Activated CD8-positive, alpha-beta T cell treated with anti-CD3 and anti-CD28 coated beads for 36 hours (primary cell): ENCODE measurements at regions not wholly inside any gene's neighbourhood (a gene's known extent, or its start where the extent isn't known, plus 50 kb on each side); places are given as distances from the start of the nearest gene placed in this dataset.

Experiments used
- ATAC-seq: fragments of 200-7000 bp; cut with Tn5 transposase; one replicate; pipeline ENCODE4 v1.10.0; 2021; ENCODE audit warnings: mild to moderate bottlenecking, moderate library complexity
- CTCF ChIA-PET: fragments of 350-600 bp; sonication (Branson Sonifier 250); formaldehyde crosslinking; loops from one replicate; lab custom pipeline; 2021; ENCODE audit warnings: antibody characterized with exemption; lab: Charles Lee
- POLR2A ChIA-PET: fragments of 350-600 bp; sonication (Branson Sonifier 250); formaldehyde crosslinking; loops from one replicate; lab custom pipeline; 2021; ENCODE audit warnings: antibody characterized with exemption; lab: Charles Lee
- DNase-seq: peaks from one replicate; pipeline ENCODE4 v3.0.0-alpha.2; 2020
- H3K27ac Mint-ChIP-seq: one replicate; pipeline ENCODE4 v1.8.0; 2021; ENCODE audit warnings: mild to moderate bottlenecking, mixed read lengths
- H3K27me3 Mint-ChIP-seq: one replicate; pipeline ENCODE4 v1.8.0; 2021; ENCODE audit warnings: mixed read lengths
- H3K36me3 Mint-ChIP-seq: one replicate; pipeline ENCODE4 v1.8.0; 2021; ENCODE audit warnings: low read depth, mixed read lengths
- H3K4me1 Mint-ChIP-seq: one replicate; pipeline ENCODE4 v1.8.0; 2021; ENCODE audit warnings: low read depth, mixed read lengths
- H3K4me3 Mint-ChIP-seq: one replicate; pipeline ENCODE4 v1.8.0; 2021; ENCODE audit warnings: mild to moderate bottlenecking, moderate library complexity, mixed read lengths
- H3K9me3 Mint-ChIP-seq: one replicate; pipeline ENCODE4 v1.8.0; 2021; ENCODE audit warnings: mixed read lengths
- CTCF ChIP-seq: fragments of 200-600 bp; IDR thresholded peaks from one replicate; pipeline ENCODE4 v1.8.0; 2022; ENCODE audit warnings: antibody characterized with exemption, mild to moderate bottlenecking
- intact Hi-C: fragments of 100-400 bp; cut with micrococcal nuclease; formaldehyde crosslinking; loops from one replicate; pipeline ENCODE4 v1.10.0; 2022

- Mint-ChIP-seq H3K36me3 (no peaks in the 10 kb centered on the region), H3K9me3 (peaks cover 22% of the 10 kb centered on the region), H3K27ac (no peak overlapping the region), H3K4me3 (no peak overlapping the region), H3K27me3 (no peaks in the 10 kb centered on the region), H3K4me1 (no peaks in the 10 kb centered on the region)
- ATAC-seq, result no peak
- CTCF ChIA-PET, result no interaction called here
- intact Hi-C loops, result no loop called here
- no peak for TF ChIP-seq CTCF
- no peak for DNase-seq
- POLR2A ChIA-PET, result no interaction called here
These were observed 105.6 kb upstream of the NECTIN3 start for GRCh38 chr3:110965976-110966375.

DNA sequence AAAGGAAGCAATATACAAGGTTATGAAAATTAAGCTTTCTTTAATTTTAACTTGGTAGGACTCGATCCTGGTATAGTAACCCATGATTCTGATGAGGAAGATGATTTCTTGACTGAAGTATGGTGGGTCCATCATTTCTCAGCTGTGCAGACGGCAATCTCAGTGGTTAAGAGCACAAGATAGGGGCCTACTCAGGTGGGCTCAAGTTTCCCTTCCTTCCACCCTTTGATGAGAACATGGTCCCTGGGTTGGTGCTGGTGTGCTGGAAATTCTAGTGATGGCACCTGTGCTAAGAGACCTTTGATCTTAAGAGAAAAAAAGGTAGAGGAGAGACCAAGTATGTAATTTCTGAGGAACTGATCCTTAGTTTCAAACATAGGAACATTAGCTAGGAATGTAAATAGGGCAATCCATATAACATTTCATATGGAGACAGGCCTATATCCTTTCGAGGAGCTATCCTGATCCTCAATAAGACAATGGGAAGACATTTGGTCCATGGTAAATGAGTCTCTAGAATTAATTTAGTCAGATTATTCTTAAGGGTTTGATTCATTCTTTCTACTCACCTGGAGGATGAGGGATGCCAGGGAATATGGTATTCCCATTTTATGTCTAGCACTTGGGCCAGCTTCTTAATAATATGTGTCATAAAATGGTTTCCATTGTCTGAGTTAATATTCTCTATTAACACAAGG is 104.5 kb upstream of the NECTIN3 start:
- ATAC-seq (no peak), DNase-seq (no peak)
- no peaks in the 10 kb centered on the region for H3K4me1 Mint-ChIP-seq
- ChIA-PET CTCF (interaction anchor here (1.3 kb wide), 1 partner anchor 12 kb away, joined by 4 read pairs; no protein-coding TSS in a partner anchor), POLR2A (no interaction called here)
- peaks cover 1% of the 10 kb centered on the region for H3K27me3 Mint-ChIP-seq
- no peak for TF ChIP-seq CTCF
- H3K9me3 Mint-ChIP-seq, result peaks cover 22% of the 10 kb centered on the region
- no peak overlapping the region for H3K27ac Mint-ChIP-seq
- intact Hi-C loops, result no loop called here
- H3K4me3 Mint-ChIP-seq, result no peak overlapping the region
- no peaks in the 10 kb centered on the region for H3K36me3 Mint-ChIP-seq

- ChIA-PET CTCF (interaction anchor here (1.3 kb wide), 1 partner anchor 13 kb away, joined by 4 read pairs; no protein-coding TSS in a partner anchor), POLR2A (no interaction called here)
- peaks cover 17% of the 10 kb centered on the region for H3K9me3 Mint-ChIP-seq
- H3K27ac Mint-ChIP-seq, result no peak overlapping the region
- no peak for TF ChIP-seq CTCF
- DNase-seq, result no peak
- H3K36me3 Mint-ChIP-seq, result no peaks in the 10 kb centered on the region
- ATAC-seq, result no peak
- H3K4me3 Mint-ChIP-seq, result no peak overlapping the region
- intact Hi-C loops, result no loop called here
- peaks cover 4% of the 10 kb centered on the region for H3K27me3 Mint-ChIP-seq
- H3K4me1 Mint-ChIP-seq, result no peaks in the 10 kb centered on the region
These were observed 103.5 kb upstream of the NECTIN3 start for GRCh38 chr3:110968076-110968475.

GRCh38 chr3:110969229-110970211 is 102.1 kb upstream of the NECTIN3 start:
- POLR2A ChIA-PET, result no interaction called here

More at GRCh38 chr3:110969229-110970211, 102.1 kb upstream of the NECTIN3 start:
- intact Hi-C loops, result no loop called here
- no peak for DNase-seq
- ATAC-seq, result no peak
- peaks cover 4% of the 10 kb centered on the region for H3K27me3 Mint-ChIP-seq
- CTCF ChIA-PET, result no interaction called here
- H3K4me1 Mint-ChIP-seq, result no peaks in the 10 kb centered on the region
- H3K27ac Mint-ChIP-seq, result no peak overlapping the region
- peaks cover 13% of the 10 kb centered on the region for H3K9me3 Mint-ChIP-seq
- H3K4me3 Mint-ChIP-seq, result no peak overlapping the region
- no peaks in the 10 kb centered on the region for H3K36me3 Mint-ChIP-seq
- no peak for TF ChIP-seq CTCF
